ENCODE measurements at regions not wholly inside any gene's neighbourhood (a gene's known extent, or its start where the extent isn't known, plus 50 kb on each side); places are given as distances from the start of the nearest gene placed in this dataset.

DNA sequence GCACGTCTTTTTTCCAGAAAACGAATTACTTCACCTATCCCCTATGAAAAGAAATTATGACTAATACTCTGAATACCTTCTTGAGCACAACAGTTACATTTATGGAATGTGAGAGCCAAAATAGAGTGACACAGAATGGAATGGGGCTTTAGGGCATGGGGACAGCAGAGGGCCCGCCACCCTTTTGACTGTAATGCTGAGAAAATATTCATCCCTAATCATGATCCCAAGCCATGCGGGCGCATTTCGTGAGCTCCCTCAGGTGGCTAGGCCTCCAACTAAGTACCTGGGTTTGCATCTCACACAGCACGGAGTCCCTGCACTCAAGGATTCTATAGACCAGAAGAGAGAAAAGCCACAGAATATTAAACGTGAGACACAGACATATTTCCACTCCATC, 212.6 kb downstream of the SOD2 start:
- Histone ChIP-seq H3K36me3 (ENCODE audit: control insufficient read depth, insufficient read depth, low read length) (no peaks in the 10 kb centered on the region), H3K4me3 (replicated peaks; ENCODE audit: low read depth, low read length) (no peak overlapping the region), H3K27me3 (replicated peaks; ENCODE audit: control insufficient read depth, insufficient read depth, low read length) (no peaks in the 10 kb centered on the region; the same call in 1 of the 2 replicates)
- TF ChIP-seq, protein P1, sequence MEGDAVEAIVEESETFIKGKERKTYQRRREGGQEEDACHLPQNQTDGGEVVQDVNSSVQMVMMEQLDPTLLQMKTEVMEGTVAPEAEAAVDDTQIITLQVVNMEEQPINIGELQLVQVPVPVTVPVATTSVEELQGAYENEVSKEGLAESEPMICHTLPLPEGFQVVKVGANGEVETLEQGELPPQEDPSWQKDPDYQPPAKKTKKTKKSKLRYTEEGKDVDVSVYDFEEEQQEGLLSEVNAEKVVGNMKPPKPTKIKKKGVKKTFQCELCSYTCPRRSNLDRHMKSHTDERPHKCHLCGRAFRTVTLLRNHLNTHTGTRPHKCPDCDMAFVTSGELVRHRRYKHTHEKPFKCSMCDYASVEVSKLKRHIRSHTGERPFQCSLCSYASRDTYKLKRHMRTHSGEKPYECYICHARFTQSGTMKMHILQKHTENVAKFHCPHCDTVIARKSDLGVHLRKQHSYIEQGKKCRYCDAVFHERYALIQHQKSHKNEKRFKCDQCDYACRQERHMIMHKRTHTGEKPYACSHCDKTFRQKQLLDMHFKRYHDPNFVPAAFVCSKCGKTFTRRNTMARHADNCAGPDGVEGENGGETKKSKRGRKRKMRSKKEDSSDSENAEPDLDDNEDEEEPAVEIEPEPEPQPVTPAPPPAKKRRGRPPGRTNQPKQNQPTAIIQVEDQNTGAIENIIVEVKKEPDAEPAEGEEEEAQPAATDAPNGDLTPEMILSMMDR (IDR thresholded peaks at IDR 0.05; ENCODE audit: insufficient read depth, low read length, poor library complexity, severe bottlenecking) = no peak
- DNase-seq (ENCODE audit: extremely low read depth, insufficient read length) = no peak

DNA sequence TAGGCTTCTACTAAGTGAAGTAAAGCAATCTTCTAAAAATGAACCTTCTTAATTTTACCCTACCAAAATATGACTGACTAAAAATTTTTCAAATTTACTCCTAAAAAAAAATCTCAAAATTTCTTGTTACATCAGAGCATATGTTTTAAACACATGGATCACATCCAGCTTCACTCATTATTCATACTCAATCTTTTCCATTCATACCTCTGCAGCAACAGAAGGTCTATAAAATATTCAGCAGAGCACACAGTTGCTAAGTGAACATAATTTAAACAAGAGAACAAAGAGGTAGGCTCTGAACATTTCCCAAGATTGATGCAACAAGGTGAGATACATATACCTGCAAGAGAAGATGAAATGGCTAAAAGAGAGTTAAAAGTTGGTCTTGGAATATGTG, 213.9 kb downstream of the SOD2 start:
- H3K27me3 ChIP-seq (replicated peaks; ENCODE audit: control insufficient read depth, insufficient read depth, low read length) = no peaks in the 10 kb centered on the region; the same call in 1 of the 2 replicates
- H3K36me3 ChIP-seq (ENCODE audit: control insufficient read depth, insufficient read depth, low read length) = no peaks in the 10 kb centered on the region
- TF ChIP-seq, protein P1 (IDR thresholded peaks at IDR 0.05; ENCODE audit: insufficient read depth, low read length, poor library complexity, severe bottlenecking) = no peak
- H3K4me3 ChIP-seq (replicated peaks; ENCODE audit: low read depth, low read length) = no peak overlapping the region
- no peak for DNase-seq (ENCODE audit: extremely low read depth, insufficient read length)

DNA sequence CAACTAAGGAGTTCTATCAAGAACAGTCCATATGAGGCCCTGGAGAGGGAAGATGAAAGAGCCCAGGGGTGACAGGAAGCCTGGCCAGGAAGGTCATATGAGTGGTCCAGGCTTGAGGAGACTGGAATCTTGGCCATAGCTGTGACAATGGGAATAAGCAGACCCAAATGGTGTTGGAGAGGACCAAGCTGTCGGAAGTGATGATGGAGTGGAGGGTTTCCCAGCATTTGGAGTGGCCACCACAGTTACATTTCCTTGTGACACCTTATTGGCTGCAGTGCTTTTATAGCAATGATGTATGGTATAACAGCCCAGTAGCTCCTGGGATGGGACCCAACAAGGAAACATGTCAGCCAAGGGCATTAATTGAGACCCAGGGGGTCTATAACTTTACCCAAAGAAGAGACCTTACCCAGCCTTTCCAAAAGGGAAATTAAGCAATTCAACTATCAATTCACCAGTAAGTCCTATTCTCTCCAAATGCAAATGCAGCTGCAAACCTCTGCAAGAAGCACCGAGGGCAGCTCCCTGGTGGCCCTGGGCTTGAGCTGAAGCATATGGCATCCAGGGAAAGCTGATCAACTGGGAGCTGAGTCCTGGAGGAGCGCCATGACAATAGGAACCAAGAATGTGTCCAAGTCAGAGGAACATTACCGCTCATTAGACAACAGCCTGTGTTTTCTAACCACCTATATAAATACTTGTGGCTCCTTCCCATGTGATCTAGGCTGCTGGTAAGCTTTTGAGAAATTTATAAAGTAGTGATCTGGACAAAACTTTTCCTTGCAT, 219.4 kb downstream of the SOD2 start:
- TF ChIP-seq, protein P1 (IDR thresholded peaks at IDR 0.05; ENCODE audit: insufficient read depth, low read length, poor library complexity, severe bottlenecking) = no peak
- DNase-seq (ENCODE audit: extremely low read depth, insufficient read length) = no peak

DNA sequence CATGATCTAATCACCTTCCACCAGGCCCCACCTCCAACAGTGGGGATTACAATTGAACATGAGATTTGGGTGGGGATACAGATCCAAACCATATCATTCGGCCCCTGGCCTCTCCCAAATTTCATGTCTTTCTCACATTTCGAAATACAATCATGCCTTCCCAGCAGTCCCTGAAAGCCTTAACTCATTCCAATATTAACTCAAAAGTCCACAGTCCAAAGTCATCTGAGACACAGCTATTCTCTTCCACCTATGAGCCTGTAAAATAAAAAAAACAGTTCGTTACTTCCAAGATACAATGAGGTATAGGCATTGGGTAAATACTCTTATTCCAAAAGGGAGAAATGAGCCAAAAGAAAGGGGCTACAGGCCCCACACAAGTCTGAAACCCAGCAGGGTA, 222.6 kb downstream of the SOD2 start:
- Histone ChIP-seq H3K36me3 (ENCODE audit: control insufficient read depth, insufficient read depth, low read length) (no peaks in the 10 kb centered on the region), H3K4me3 (replicated peaks; ENCODE audit: low read depth, low read length) (no peak overlapping the region), H3K27me3 (replicated peaks; ENCODE audit: control insufficient read depth, insufficient read depth, low read length) (no peaks in the 10 kb centered on the region)
- TF ChIP-seq, protein P1 (IDR thresholded peaks at IDR 0.05; ENCODE audit: insufficient read depth, low read length, poor library complexity, severe bottlenecking) = no peak
- no peak for DNase-seq (ENCODE audit: extremely low read depth, insufficient read length)

More for the DNA sequence above, 219.4 kb downstream of the SOD2 start:
- no peak overlapping the region for H3K4me3 ChIP-seq (replicated peaks; ENCODE audit: low read depth, low read length)
- H3K27me3 ChIP-seq (replicated peaks; ENCODE audit: control insufficient read depth, insufficient read depth, low read length) = no peaks in the 10 kb centered on the region
- no peaks in the 10 kb centered on the region for H3K36me3 ChIP-seq (ENCODE audit: control insufficient read depth, insufficient read depth, low read length)

DNA sequence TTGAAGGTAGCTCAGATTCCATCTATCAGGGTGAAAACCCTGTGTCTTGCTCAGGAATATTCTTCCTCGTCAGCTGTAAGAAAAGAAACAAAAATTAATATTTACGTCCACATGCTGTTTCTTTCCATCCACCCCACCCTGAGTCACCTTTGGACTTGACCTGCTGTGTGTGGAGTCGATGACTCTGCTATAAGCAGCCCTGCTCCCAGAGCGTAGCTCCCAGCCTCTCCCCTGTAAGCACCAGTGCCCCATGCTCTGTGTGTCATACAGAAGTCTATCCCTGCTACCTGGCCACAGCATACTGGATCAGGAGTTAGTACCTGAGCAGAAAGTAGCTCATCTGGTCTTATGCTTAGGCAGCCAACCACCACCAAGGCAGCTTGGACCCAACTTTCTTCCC, 223.6 kb downstream of the SOD2 start:
- H3K4me3 ChIP-seq (replicated peaks; ENCODE audit: low read depth, low read length) = no peak overlapping the region
- no peaks in the 10 kb centered on the region for H3K36me3 ChIP-seq (ENCODE audit: control insufficient read depth, insufficient read depth, low read length)
- no peak for DNase-seq (ENCODE audit: extremely low read depth, insufficient read length)
- TF ChIP-seq, protein P1 (IDR thresholded peaks at IDR 0.05; ENCODE audit: insufficient read depth, low read length, poor library complexity, severe bottlenecking) = no peak
- no peaks in the 10 kb centered on the region for H3K27me3 ChIP-seq (replicated peaks; ENCODE audit: control insufficient read depth, insufficient read depth, low read length)
